Prostate gland (tissue), 2 donors: ENCODE measurements at regions not wholly inside any gene's neighbourhood (a gene's known extent, or its start where the extent isn't known, plus 50 kb on each side); places are given as distances from the start of the nearest gene placed in this dataset.

Source experiments
- DNase-seq: peaks from one replicate; pipeline ENCODE4 v3.0.0-alpha.2; 2019; ENCODE audit warnings: low spot score
- H3K27ac ChIP-seq, 2 donors: fragments of 200-600 bp; sonication (generic); 2 replicates each; pipeline ENCODE4 v1.5.1; 2017 to 2019
- H3K27me3 ChIP-seq: fragments of 200-600 bp; sonication (generic); replicated peaks from 2 replicates; pipeline ENCODE4 v1.5.1; 2019; ENCODE audit not compliant: insufficient read depth
- H3K36me3 ChIP-seq, 2 donors: fragments of 200-600 bp; sonication (generic); 1 replicate in 1 of 2; 2 replicates in 1 of 2; pipeline versions ENCODE4 v1.5.1 to v1.8.1; 2017 to 2019
- H3K4me1 ChIP-seq: fragments of 200-600 bp; sonication (generic); replicated peaks from 2 replicates; pipeline ENCODE4 v1.5.1; 2019
- H3K4me3 ChIP-seq, 2 donors: fragments of 200-600 bp; sonication (generic); 2 replicates each; pipeline ENCODE4 v1.5.1; 2017 to 2019
- H3K9me3 ChIP-seq: fragments of 200-600 bp; sonication (generic); 2 replicates; pipeline ENCODE4 v1.5.1; 2017
- POLR2A ChIP-seq: fragments of 450-650 bp; IDR thresholded peaks from one replicate; pipeline ENCODE4 v1.6.1; 2016; ENCODE audit warnings: antibody characterized with exemption, mild to moderate bottlenecking
- POLR2AphosphoS5 ChIP-seq: sonication (generic); formaldehyde crosslinking; IDR thresholded peaks from one replicate; pipeline ENCODE4 v1.6.1; 2017; ENCODE audit warnings: antibody characterized with exemption
- WGBS: methylation state at CpG from one replicate; pipeline ENCODE4 v1.1.5; 2018; 5-methylcytosine and 5-hydroxymethylcytosine counted together
- intact Hi-C: fragments of 100-400 bp; cut with DNase I; formaldehyde crosslinking; loops from one replicate; pipeline ENCODE4 v1.14.2; 2022
- TF ChIP-seq, protein P1 (sequence below), 4 experiments: fragments of 200-600 bp in 2 of 4; fragments of 450-650 bp in 2 of 4; sonication (generic) in 2 of 4; IDR thresholded peaks; 1 replicate in 3 of 4; 2 replicates in 1 of 4; pipeline ENCODE4 v1.5.1; 2016 to 2019; ENCODE audit warnings: antibody characterized with exemption in 4 of 4, mild to moderate bottlenecking in 2 of 4, moderate library complexity in 2 of 4

- intact Hi-C loops: no loop called here
Observed at GRCh38 chr4:163618845-163619244, 124.4 kb downstream of the TMA16 start.

GRCh38 chr4:163620738-163621137, 126.2 kb downstream of the TMA16 start:
- H3K9me3 ChIP-seq: no peaks in the 10 kb centered on the region
- TF ChIP-seq, protein P1, sequence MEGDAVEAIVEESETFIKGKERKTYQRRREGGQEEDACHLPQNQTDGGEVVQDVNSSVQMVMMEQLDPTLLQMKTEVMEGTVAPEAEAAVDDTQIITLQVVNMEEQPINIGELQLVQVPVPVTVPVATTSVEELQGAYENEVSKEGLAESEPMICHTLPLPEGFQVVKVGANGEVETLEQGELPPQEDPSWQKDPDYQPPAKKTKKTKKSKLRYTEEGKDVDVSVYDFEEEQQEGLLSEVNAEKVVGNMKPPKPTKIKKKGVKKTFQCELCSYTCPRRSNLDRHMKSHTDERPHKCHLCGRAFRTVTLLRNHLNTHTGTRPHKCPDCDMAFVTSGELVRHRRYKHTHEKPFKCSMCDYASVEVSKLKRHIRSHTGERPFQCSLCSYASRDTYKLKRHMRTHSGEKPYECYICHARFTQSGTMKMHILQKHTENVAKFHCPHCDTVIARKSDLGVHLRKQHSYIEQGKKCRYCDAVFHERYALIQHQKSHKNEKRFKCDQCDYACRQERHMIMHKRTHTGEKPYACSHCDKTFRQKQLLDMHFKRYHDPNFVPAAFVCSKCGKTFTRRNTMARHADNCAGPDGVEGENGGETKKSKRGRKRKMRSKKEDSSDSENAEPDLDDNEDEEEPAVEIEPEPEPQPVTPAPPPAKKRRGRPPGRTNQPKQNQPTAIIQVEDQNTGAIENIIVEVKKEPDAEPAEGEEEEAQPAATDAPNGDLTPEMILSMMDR (IDR thresholded peaks at IDR 0.05): no peak
- TF ChIP-seq POLR2AphosphoS5: no peak
- TF ChIP-seq POLR2A: no peak
- H3K36me3 ChIP-seq: no peaks in the 10 kb centered on the region
- H3K27ac ChIP-seq: no peak overlapping the region
- DNase-seq: no peak
- WGBS: 65% methylated on average over 2 of the region's 2 CpGs
- no peaks in the 10 kb centered on the region for H3K4me1 ChIP-seq
- intact Hi-C loops: no loop called here
- no peak overlapping the region for H3K4me3 ChIP-seq
- no peaks in the 10 kb centered on the region for H3K27me3 ChIP-seq

More at GRCh38 chr4:163618845-163619244, 124.4 kb downstream of the TMA16 start:
- H3K9me3 ChIP-seq: no peaks in the 10 kb centered on the region
- H3K27ac ChIP-seq: no peak overlapping the region
- H3K36me3 ChIP-seq: no peaks in the 10 kb centered on the region
- DNase-seq: no peak
- TF ChIP-seq, protein P1 (IDR thresholded peaks at IDR 0.05): no peak
- TF ChIP-seq POLR2A (no peak), POLR2AphosphoS5 (no peak)
- no peak overlapping the region for H3K4me3 ChIP-seq
- no peaks in the 10 kb centered on the region for H3K4me1 ChIP-seq
- H3K27me3 ChIP-seq: no peaks in the 10 kb centered on the region
- 84% methylated on average over 4 of the region's 4 CpGs for WGBS

- no peak for DNase-seq
- WGBS: 91% methylated on average over 2 of the region's 2 CpGs
- Histone ChIP-seq H3K9me3 (no peaks in the 10 kb centered on the region), H3K27me3 (no peaks in the 10 kb centered on the region), H3K36me3 (no peaks in the 10 kb centered on the region), H3K4me1 (no peaks in the 10 kb centered on the region), H3K27ac (no peak overlapping the region), H3K4me3 (no peak overlapping the region)
- TF ChIP-seq, protein P1 (IDR thresholded peaks at IDR 0.05): no peak
- TF ChIP-seq POLR2A (no peak), POLR2AphosphoS5 (no peak)
- intact Hi-C loops: no loop called here
Observed at GRCh38 chr4:163621821-163622220, 127.3 kb downstream of the TMA16 start.

GRCh38 chr4:163622379-163623035, 128.0 kb downstream of the TMA16 start:
- 68% methylated on average over 5 of the region's 5 CpGs for WGBS
- Histone ChIP-seq H3K4me1 (no peaks in the 10 kb centered on the region), H3K36me3 (no peaks in the 10 kb centered on the region), H3K27ac (no peak overlapping the region), H3K4me3 (no peak overlapping the region), H3K27me3 (no peaks in the 10 kb centered on the region), H3K9me3 (no peaks in the 10 kb centered on the region)
- TF ChIP-seq POLR2A: no peak
- TF ChIP-seq, protein P1 (IDR thresholded peaks at IDR 0.05): no peak
- no peak for TF ChIP-seq POLR2AphosphoS5
- intact Hi-C loops: no loop called here
- DNase-seq: no peak

DNA sequence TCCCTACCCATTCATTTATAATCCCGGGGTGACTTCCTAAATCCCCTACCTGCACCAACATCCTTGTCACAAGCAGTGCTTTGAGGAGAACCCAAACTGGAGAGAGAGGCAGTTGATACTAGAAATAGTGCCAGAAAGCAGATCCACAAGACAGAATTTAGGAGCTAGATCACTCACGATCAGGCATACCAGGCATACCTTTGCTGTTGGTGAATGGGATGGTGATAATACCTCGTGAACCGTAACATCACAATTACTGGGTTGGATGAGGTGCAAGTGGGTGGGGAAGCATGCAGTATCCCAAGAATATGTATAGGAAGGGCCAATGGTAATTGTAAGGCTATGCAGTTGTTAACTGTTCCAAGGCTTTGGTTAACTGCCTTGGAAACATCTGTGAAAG, 129.3 kb downstream of the TMA16 start:
- H3K9me3 ChIP-seq: no peaks in the 10 kb centered on the region
- WGBS: 81% methylated on average over 4 of the region's 4 CpGs
- TF ChIP-seq POLR2A (no peak), POLR2AphosphoS5 (no peak)
- intact Hi-C loops: no loop called here
- no peak overlapping the region for H3K4me3 ChIP-seq
- H3K36me3 ChIP-seq: no peaks in the 10 kb centered on the region
- no peaks in the 10 kb centered on the region for H3K27me3 ChIP-seq
- H3K27ac ChIP-seq: no peak overlapping the region
- no peak for DNase-seq
- no peaks in the 10 kb centered on the region for H3K4me1 ChIP-seq
